GM06990 (cell line): ENCODE measurements at regions not wholly inside any gene's neighbourhood (a gene's known extent, or its start where the extent isn't known, plus 50 kb on each side); places are given as distances from the start of the nearest gene placed in this dataset.

Experiments used
- DNase-seq: peaks from one replicate; pipeline ENCODE4 v3.0.0-alpha.2; 2011; ENCODE audit not compliant: insufficient read length; ENCODE audit errors: extremely low read depth
- H3K27me3 ChIP-seq: replicated peaks from 2 replicates; pipeline ENCODE4 v1.6.0; 2011; ENCODE audit warnings: low read length; ENCODE audit not compliant: control insufficient read depth, insufficient read depth
- H3K36me3 ChIP-seq: 2 replicates; pipeline ENCODE4 v1.5.1; 2011; ENCODE audit warnings: low read length; ENCODE audit not compliant: control insufficient read depth, insufficient read depth
- H3K4me3 ChIP-seq: replicated peaks from 2 replicates; pipeline ENCODE4 v1.5.1; 2011; ENCODE audit warnings: low read depth, mild to moderate bottlenecking, control low read depth, low read length
- TF ChIP-seq, protein P1 (sequence below): IDR thresholded peaks from 2 replicates; pipeline ENCODE4 v1.5.1; 2011; ENCODE audit warnings: low read length, control low read depth, mild to moderate bottlenecking, inconsistent platforms; ENCODE audit not compliant: insufficient read depth, poor library complexity, severe bottlenecking

DNA sequence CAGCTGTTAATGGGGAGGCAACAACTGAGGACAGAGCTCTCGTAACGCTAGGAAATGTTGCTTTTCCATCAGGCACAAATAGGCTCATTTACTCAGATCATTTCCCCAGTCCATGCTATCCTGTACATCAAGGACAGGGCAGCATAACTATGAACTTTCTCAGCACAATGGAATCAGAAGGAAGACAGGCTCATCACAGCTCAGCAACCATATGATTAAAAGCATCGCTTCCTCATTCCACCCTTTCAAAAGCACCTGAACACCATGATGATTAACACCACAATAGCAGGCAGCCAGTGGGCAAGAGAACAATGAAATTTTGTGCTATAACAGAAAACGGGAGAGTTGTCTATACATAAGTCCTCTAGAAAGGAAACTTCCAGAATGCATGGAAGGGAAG, 297.8 kb downstream of the ZNF674 start:
- DNase-seq = no peak
- TF ChIP-seq, protein P1, sequence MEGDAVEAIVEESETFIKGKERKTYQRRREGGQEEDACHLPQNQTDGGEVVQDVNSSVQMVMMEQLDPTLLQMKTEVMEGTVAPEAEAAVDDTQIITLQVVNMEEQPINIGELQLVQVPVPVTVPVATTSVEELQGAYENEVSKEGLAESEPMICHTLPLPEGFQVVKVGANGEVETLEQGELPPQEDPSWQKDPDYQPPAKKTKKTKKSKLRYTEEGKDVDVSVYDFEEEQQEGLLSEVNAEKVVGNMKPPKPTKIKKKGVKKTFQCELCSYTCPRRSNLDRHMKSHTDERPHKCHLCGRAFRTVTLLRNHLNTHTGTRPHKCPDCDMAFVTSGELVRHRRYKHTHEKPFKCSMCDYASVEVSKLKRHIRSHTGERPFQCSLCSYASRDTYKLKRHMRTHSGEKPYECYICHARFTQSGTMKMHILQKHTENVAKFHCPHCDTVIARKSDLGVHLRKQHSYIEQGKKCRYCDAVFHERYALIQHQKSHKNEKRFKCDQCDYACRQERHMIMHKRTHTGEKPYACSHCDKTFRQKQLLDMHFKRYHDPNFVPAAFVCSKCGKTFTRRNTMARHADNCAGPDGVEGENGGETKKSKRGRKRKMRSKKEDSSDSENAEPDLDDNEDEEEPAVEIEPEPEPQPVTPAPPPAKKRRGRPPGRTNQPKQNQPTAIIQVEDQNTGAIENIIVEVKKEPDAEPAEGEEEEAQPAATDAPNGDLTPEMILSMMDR = no peak
- Histone ChIP-seq H3K36me3 (no peaks in the 10 kb centered on the region), H3K4me3 (no peak overlapping the region), H3K27me3 (no peaks in the 10 kb centered on the region; the same call in 1 of the 2 replicates)

DNA sequence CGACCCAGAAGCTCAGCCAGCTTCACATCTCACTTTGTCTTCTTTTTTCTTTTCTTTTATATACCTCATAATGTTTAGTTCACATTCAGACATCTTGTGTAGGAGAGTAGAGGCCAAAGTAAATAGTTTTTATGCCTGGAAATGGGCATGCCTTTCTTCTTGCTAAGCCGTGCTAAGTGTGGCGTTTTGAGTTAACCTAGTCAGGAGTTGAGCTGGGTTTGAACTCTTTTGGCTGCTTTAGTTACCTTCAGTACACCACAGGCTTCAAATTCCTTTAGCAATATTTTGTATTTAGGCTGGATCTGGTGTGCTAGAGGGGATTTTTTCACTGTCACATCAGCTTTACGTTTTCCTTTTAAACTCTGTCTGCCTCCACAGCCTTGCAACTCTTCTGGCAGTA, 300.8 kb downstream of the ZNF674 start:
- no peak for DNase-seq
- TF ChIP-seq, protein P1 = no peak
- no peaks in the 10 kb centered on the region for H3K36me3 ChIP-seq
- H3K27me3 ChIP-seq = no peaks in the 10 kb centered on the region; the same call in 1 of the 2 replicates
- no peak overlapping the region for H3K4me3 ChIP-seq

DNA sequence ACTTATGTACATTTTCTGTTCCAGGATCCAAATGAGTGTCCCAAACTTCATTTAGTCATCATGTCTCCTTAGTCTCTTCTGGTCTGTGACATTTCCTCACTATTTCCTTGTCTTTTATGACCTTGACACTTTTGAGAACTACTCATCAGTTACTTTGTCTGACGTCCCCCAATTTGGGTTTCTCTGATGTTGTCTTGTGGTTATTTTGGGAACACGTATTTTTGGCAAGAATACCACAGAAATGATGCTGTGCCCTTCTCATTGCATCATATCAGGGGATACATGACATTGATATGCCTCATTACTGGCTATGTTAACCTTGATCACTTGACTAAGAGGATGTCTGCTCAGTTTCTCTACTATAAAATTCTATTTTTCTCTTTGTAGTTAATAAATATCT, 308.8 kb downstream of the ZNF674 start:
- no peaks in the 10 kb centered on the region for H3K36me3 ChIP-seq
- no peak for DNase-seq

DNA sequence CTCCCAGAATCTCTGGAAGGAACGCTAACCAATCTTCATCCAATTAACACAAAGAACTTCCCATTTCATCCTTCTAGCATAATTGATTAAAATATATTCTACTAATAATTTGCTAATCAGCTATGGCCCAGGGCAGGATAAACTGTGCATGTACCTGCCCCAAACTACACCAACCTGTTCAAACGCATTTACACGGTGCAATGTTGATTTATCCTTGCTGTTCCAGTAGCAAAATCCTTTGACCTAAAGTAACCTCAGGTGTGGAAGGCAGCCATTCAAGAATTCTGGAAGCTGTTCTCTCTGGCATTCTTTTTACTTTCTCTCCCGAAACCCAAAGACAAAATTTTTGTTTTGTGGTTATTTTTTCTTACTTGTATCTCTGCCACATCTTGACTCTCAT, 309.4 kb downstream of the ZNF674 start:
- DNase-seq = no peak
- TF ChIP-seq, protein P1 = no peak
- Histone ChIP-seq H3K27me3 (no peaks in the 10 kb centered on the region), H3K4me3 (no peak overlapping the region), H3K36me3 (no peaks in the 10 kb centered on the region)

More for the DNA sequence above, 308.8 kb downstream of the ZNF674 start:
- Histone ChIP-seq H3K4me3 (no peak overlapping the region), H3K27me3 (no peaks in the 10 kb centered on the region)
- TF ChIP-seq, protein P1 = no peak

DNA sequence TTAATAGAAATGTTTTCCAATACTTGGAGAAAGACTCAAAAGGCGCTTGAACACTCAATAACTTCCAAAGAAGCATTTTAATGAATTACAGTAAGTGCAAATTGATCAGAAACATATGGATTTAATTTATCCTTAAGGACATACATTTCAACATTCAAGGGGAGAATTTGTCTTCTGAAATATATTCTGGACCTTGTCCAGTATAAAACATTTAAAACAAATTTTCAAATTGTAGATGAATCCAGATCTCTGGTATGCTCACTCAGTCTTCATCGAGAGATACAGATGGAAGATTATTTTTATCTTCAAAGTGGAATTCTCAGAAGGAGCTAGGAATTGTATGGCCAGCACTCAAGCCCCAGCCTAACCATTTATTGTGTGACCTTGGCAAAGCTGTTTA, 310.4 kb downstream of the ZNF674 start:
- Histone ChIP-seq H3K27me3 (no peaks in the 10 kb centered on the region), H3K36me3 (no peaks in the 10 kb centered on the region), H3K4me3 (no peak overlapping the region)
- TF ChIP-seq, protein P1 = no peak
- no peak for DNase-seq

DNA sequence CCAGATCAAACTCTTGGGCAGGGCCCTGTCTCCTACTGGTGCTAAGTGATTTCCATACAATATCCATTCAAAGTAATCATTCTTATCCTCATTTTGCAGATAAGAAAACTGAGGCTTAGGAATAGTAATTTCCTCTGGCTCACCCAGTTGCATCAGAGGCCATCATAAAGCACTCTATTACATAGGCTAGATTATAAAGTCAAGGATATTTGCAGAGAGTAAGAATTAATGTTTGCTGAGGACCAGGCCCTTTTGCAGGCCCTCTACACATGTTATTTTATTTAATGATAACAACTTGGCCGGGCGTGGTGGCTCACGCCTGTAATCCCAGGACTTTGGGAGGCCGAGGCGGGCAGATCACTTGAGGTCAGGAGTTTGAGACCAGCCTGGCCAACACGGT, 316.8 kb downstream of the ZNF674 start:
- no peaks in the 10 kb centered on the region for H3K36me3 ChIP-seq
- DNase-seq = no peak
- no peaks in the 10 kb centered on the region for H3K27me3 ChIP-seq
- H3K4me3 ChIP-seq = no peak overlapping the region
- TF ChIP-seq, protein P1 = no peak
